Calu3 (cell line): ENCODE measurements at regions not wholly inside any gene's neighbourhood (a gene's known extent, or its start where the extent isn't known, plus 50 kb on each side); places are given as distances from the start of the nearest gene placed in this dataset.

Source experiments
- BruUV-seq: library from RNA; stranded (reverse); fragments of 400-500 nt; replicated peaks from 2 replicates; lab custom pipeline; 2021; lab: Mats Ljungman, UMichigan
- CTCF ChIA-PET: fragments of 300-600 bp; sonication (Branson Sonifier 250); formaldehyde crosslinking; loops from one replicate; lab custom pipeline; 2022; ENCODE audit warnings: antibody characterized with exemption; lab: Charles Lee
- DNase-seq: peaks from one replicate; pipeline ENCODE4 v3.0.0; 2022
- H3K27ac Mint-ChIP-seq: one replicate; pipeline ENCODE4 v1.8.0; 2022; ENCODE audit warnings: mixed read lengths; ENCODE audit not compliant: unreplicated experiment
- H3K27me3 Mint-ChIP-seq: one replicate; pipeline ENCODE4 v1.8.0; 2022; ENCODE audit warnings: mixed read lengths; ENCODE audit not compliant: unreplicated experiment
- H3K36me3 Mint-ChIP-seq: one replicate; pipeline ENCODE4 v1.8.0; 2022; ENCODE audit warnings: mild to moderate bottlenecking, moderate library complexity, mixed read lengths; ENCODE audit not compliant: insufficient read depth, unreplicated experiment
- H3K4me1 Mint-ChIP-seq: one replicate; pipeline ENCODE4 v1.8.0; 2022; ENCODE audit warnings: mild to moderate bottlenecking, low read depth, mixed read lengths; ENCODE audit not compliant: unreplicated experiment
- H3K4me3 Mint-ChIP-seq: one replicate; pipeline ENCODE4 v1.8.0; 2022; ENCODE audit warnings: mild to moderate bottlenecking, low read depth, moderate library complexity, mixed read lengths; ENCODE audit not compliant: unreplicated experiment
- H3K9me3 Mint-ChIP-seq: one replicate; pipeline ENCODE4 v1.8.0; 2022; ENCODE audit warnings: low read depth, mixed read lengths; ENCODE audit not compliant: unreplicated experiment
- intact Hi-C: fragments of 100-400 bp; cut with micrococcal nuclease; formaldehyde crosslinking; loops from one replicate; pipeline ENCODE4 v1.10.0; 2022; ENCODE audit not compliant: unreplicated experiment
- TF ChIP-seq, protein P1 (sequence below): fragments of 200-600 bp; IDR thresholded peaks from one replicate; pipeline ENCODE4 v1.8.0; 2022; ENCODE audit warnings: antibody characterized with exemption; ENCODE audit not compliant: unreplicated experiment

DNA sequence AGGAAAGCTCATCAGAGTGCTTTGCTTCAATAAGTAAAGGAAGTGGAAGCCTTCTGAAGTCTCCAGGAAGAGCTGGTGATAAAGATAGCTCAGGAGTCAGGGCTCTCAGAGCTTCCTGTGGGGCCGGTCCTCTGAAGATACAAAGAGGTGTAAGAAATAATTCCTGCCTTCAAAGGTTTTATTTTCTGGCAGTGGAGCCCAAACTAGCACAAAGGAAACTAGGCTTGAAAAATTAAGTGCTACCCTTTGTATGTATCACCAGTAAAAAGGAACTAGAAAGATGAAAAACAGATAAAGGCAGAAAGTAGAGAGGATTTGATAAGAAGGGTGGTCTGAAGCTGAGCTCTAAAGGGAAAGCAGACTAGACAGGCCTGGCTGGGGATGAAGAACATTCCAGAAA is 204.1 kb upstream of the SASH1 start:
- H3K4me3 Mint-ChIP-seq: no peak overlapping the region
- TF ChIP-seq, protein P1, sequence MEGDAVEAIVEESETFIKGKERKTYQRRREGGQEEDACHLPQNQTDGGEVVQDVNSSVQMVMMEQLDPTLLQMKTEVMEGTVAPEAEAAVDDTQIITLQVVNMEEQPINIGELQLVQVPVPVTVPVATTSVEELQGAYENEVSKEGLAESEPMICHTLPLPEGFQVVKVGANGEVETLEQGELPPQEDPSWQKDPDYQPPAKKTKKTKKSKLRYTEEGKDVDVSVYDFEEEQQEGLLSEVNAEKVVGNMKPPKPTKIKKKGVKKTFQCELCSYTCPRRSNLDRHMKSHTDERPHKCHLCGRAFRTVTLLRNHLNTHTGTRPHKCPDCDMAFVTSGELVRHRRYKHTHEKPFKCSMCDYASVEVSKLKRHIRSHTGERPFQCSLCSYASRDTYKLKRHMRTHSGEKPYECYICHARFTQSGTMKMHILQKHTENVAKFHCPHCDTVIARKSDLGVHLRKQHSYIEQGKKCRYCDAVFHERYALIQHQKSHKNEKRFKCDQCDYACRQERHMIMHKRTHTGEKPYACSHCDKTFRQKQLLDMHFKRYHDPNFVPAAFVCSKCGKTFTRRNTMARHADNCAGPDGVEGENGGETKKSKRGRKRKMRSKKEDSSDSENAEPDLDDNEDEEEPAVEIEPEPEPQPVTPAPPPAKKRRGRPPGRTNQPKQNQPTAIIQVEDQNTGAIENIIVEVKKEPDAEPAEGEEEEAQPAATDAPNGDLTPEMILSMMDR: no peak
- no TSS peak for BruUV-seq
- peaks cover 21% of the 10 kb centered on the region for H3K4me1 Mint-ChIP-seq
- no peak overlapping the region for H3K27ac Mint-ChIP-seq
- H3K9me3 Mint-ChIP-seq: no peaks in the 10 kb centered on the region
- CTCF ChIA-PET: no interaction called here
- H3K36me3 Mint-ChIP-seq: peaks cover 6% of the 10 kb centered on the region
- DNase-seq: no peak
- H3K27me3 Mint-ChIP-seq: no peaks in the 10 kb centered on the region
- intact Hi-C loops: no loop called here

DNA sequence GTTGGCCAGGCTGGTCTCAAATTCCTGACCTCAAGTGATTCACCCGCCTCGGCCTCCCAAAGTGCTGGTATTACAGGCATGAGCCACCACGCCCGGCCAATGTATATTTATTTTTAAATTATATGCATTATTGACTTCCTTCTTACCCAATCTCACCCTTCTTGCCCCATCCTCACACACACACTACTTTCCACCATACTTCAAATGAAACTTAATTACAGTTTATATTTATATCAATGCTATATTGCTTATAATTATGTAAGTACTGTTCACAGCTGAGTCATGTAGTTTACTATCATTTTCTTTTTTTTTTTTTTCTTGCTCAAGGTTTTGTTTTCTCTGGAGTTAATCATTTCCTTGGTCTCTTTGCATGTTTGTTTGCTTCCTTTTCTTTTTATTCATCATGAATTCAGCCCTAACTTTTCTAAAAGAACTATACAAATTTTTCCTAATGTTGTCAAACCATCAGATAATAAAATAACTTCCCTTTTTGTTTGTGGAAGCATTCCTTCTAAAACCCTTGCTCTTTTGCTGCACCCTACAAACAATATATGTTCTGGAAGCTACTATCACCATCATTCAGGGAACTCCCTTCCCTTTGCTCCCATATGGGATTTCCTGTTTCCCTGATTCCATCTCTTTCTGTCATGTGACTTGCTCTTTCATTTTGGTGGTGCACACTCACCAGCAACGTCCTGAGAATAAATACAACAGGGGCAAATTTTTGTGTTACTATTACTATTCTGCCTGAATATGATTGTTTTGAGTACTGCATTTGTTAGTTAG is 201.7 kb upstream of the SASH1 start:
- Mint-ChIP-seq H3K27ac (peak overlapping the region; percentile 81), H3K27me3 (no peaks in the 10 kb centered on the region), H3K4me1 (peaks cover 10% of the 10 kb centered on the region), H3K9me3 (no peaks in the 10 kb centered on the region), H3K4me3 (peak overlapping the region; percentile 33), H3K36me3 (peaks cover 6% of the 10 kb centered on the region)
- no peak for DNase-seq
- no TSS peak for BruUV-seq
- CTCF ChIA-PET: no interaction called here
- TF ChIP-seq, protein P1: no peak
- intact Hi-C loops: no loop called here

DNA sequence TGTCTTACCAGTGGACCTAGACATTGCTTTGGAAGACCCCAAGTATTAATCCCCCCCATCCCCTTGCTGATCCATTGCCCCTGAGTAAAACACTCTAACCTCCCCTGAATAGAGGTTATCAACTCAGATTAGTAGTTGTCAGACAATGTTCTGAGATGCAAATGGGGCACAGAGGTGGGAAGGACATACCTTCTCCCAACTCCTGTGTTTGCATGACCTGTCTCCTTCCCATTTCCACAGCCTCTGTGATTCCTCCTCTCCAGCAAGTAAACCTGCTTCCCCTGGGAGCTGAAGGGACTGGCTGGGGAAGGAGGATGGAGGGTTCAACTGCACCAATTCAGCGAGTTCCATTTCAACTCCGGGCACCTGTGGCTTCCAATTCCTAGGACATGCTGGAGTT is 199.8 kb upstream of the SASH1 start:
- no peaks in the 10 kb centered on the region for H3K27me3 Mint-ChIP-seq
- TF ChIP-seq, protein P1: no peak
- peaks cover 6% of the 10 kb centered on the region for H3K36me3 Mint-ChIP-seq
- CTCF ChIA-PET: interaction anchor here (0.7 kb wide), 1 partner anchor 695 kb away, joined by 4 read pairs; no protein-coding TSS in a partner anchor
- H3K4me1 Mint-ChIP-seq: peaks cover 19% of the 10 kb centered on the region
- no peak for DNase-seq
- no peaks in the 10 kb centered on the region for H3K9me3 Mint-ChIP-seq
- no peak overlapping the region for H3K4me3 Mint-ChIP-seq
- intact Hi-C loops: no loop called here
- no TSS peak for BruUV-seq
- no peak overlapping the region for H3K27ac Mint-ChIP-seq

DNA sequence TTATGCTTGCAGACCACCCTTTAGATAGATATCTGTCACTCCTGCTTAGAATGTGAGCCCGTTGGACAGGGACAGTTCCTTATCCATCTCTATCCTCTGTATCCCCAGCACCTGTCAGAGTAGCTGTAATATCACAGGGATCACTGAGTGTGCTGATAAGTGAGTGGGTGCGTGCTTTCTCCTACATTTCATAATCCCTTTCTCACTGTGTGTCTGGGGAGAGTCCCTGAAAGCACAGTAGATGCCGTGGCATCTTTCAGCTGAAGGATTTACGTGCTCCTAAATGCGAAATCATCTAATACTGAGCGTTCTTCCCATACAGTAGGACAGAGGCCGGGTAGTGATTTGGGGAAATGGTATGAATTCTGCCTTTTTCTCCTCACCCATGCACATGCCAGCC is 198.9 kb upstream of the SASH1 start:
- H3K4me3 Mint-ChIP-seq: no peak overlapping the region
- peaks cover 19% of the 10 kb centered on the region for H3K4me1 Mint-ChIP-seq
- no peaks in the 10 kb centered on the region for H3K27me3 Mint-ChIP-seq
- BruUV-seq: no TSS peak
- H3K27ac Mint-ChIP-seq: no peak overlapping the region
- intact Hi-C loops: no loop called here
- peaks cover 6% of the 10 kb centered on the region for H3K36me3 Mint-ChIP-seq
- DNase-seq: no peak
- TF ChIP-seq, protein P1: no peak
- CTCF ChIA-PET: no interaction called here
- H3K9me3 Mint-ChIP-seq: no peaks in the 10 kb centered on the region
